GM23338 (cell line): ENCODE measurements at regions not wholly inside any gene's neighbourhood (a gene's known extent, or its start where the extent isn't known, plus 50 kb on each side); places are given as distances from the start of the nearest gene placed in this dataset.

Experiments
- ATAC-seq: fragments of 200-7000 bp; cut with Tn5 transposase; 3 replicates; pipeline ENCODE4 v1.9.1; 2020
- DNase-seq: peaks from one replicate; pipeline ENCODE4 v3.0.0-alpha.2; 2015; ENCODE audit warnings: low spot score
- H2AFZ ChIP-seq: fragments of 200-600 bp; sonication (generic); 2 replicates; pipeline ENCODE4 v1.8.0; 2016; ENCODE audit warnings: antibody characterized with exemption, mild to moderate bottlenecking, moderate library complexity
- H3F3A ChIP-seq: fragments of 200-600 bp; sonication (generic); replicated peaks from 2 replicates; pipeline ENCODE4 v1.8.0; 2017; ENCODE audit warnings: antibody characterized with exemption, mixed run types, low read depth
- H3K27ac ChIP-seq: fragments of 200-600 bp; sonication (generic); 2 replicates; pipeline ENCODE4 v1.6.1; 2016; ENCODE audit warnings: low read depth
- H3K27me3 ChIP-seq: fragments of 200-600 bp; sonication (generic); 2 replicates; pipeline ENCODE4 v1.8.0; 2016; ENCODE audit warnings: mild to moderate bottlenecking, mixed run types, moderate library complexity; ENCODE audit not compliant: insufficient read depth
- H3K36me3 ChIP-seq: fragments of 200-600 bp; sonication (generic); 2 replicates; pipeline ENCODE4 v1.8.0; 2016; ENCODE audit warnings: mild to moderate bottlenecking; ENCODE audit not compliant: insufficient read depth
- H3K4me1 ChIP-seq: fragments of 200-600 bp; sonication (generic); 2 replicates; pipeline ENCODE4 v1.8.0; 2016; ENCODE audit warnings: mild to moderate bottlenecking, moderate library complexity; ENCODE audit not compliant: insufficient read depth
- H3K4me2 ChIP-seq: fragments of 200-600 bp; sonication (generic); 2 replicates; pipeline ENCODE4 v1.7.1; 2017; ENCODE audit warnings: mixed run types
- H3K4me3 ChIP-seq: fragments of 200-600 bp; sonication (generic); 2 replicates; pipeline ENCODE4 v1.6.1; 2016; ENCODE audit warnings: mixed run types
- H3K79me2 ChIP-seq: fragments of 200-600 bp; sonication (generic); replicated peaks from 2 replicates; pipeline ENCODE4 v1.8.0; 2017; ENCODE audit warnings: mild to moderate bottlenecking; ENCODE audit not compliant: insufficient read depth
- H3K9me2 ChIP-seq: fragments of 200-600 bp; sonication (generic); 2 replicates; pipeline ENCODE4 v1.8.0; 2017; ENCODE audit not compliant: insufficient read depth
- H4K20me1 ChIP-seq: fragments of 200-600 bp; sonication (generic); replicated peaks from 2 replicates; pipeline ENCODE4 v1.8.0; 2017; ENCODE audit warnings: mild to moderate bottlenecking; ENCODE audit not compliant: insufficient read depth
- H3K27ac Mint-ChIP-seq: 2 replicates; pipeline ENCODE4 v1.8.0; 2020; ENCODE audit warnings: inconsistent platforms, mild to moderate bottlenecking, moderate library complexity, mixed read lengths
- H3K27me3 Mint-ChIP-seq: 3 replicates; pipeline ENCODE4 v1.8.0; 2022; ENCODE audit warnings: low read depth, mild to moderate bottlenecking, moderate library complexity, mixed read lengths, inconsistent platforms; ENCODE audit not compliant: insufficient read depth, poor library complexity
- H3K36me3 Mint-ChIP-seq: 3 replicates; pipeline ENCODE4 v1.8.0; 2021; ENCODE audit warnings: low read depth, mild to moderate bottlenecking, inconsistent platforms, moderate library complexity, mixed read lengths
- H3K4me1 Mint-ChIP-seq: 3 replicates; pipeline ENCODE4 v1.8.0; 2020; ENCODE audit warnings: mild to moderate bottlenecking, inconsistent platforms, mixed read lengths
- H3K4me3 Mint-ChIP-seq: 3 replicates; pipeline ENCODE4 v1.8.0; 2021; ENCODE audit warnings: moderate library complexity, mild to moderate bottlenecking, inconsistent platforms, mixed read lengths
- H3K9me3 Mint-ChIP-seq: 3 replicates; pipeline ENCODE4 v1.8.0; 2020; ENCODE audit warnings: moderate library complexity, mild to moderate bottlenecking, inconsistent platforms, mixed read lengths
- CREB1 ChIP-seq: fragments of 250-450 bp; sonication (Bioruptor Pico); IDR thresholded peaks from 2 replicates; pipeline ENCODE4 v1.5.0; 2020; ENCODE audit warnings: low read depth, mild to moderate bottlenecking, moderate library complexity
- CTCF ChIP-seq, 2 experiments: fragments of 200-600 bp in 1 of 2; sonication (generic) in 1 of 2; conservative IDR thresholded peaks; 2 replicates each; pipeline versions ENCODE4 v1.5.1 to v1.6.1; 2016 to 2017; ENCODE audit warnings: antibody characterized with exemption in 2 of 2, low read depth in 2 of 2, mild to moderate bottlenecking in 2 of 2, moderate library complexity in 1 of 2
- ETS1 ChIP-seq: IDR thresholded peaks from 2 replicates; pipeline ENCODE4 v1.6.1; 2016; ENCODE audit warnings: antibody characterized with exemption
- EZH2 ChIP-seq: fragments of 200-600 bp; sonication (generic); IDR thresholded peaks from one replicate; pipeline ENCODE4 v1.8.0; 2017; ENCODE audit warnings: antibody characterized with exemption, mild to moderate bottlenecking, low read depth; ENCODE audit not compliant: unreplicated experiment
- EZH2phosphoT487 ChIP-seq: fragments of 200-600 bp; sonication (generic); IDR thresholded peaks from one replicate; pipeline ENCODE4 v1.8.1; 2018; ENCODE audit warnings: antibody characterized with exemption; ENCODE audit not compliant: unreplicated experiment
- JUNB ChIP-seq: IDR thresholded peaks from one replicate; pipeline ENCODE4 v1.6.1; 2016; ENCODE audit warnings: antibody characterized with exemption; ENCODE audit not compliant: unreplicated experiment
- NANOG ChIP-seq: IDR thresholded peaks from 2 replicates; pipeline ENCODE4 v1.6.1; 2016; ENCODE audit warnings: antibody characterized with exemption, borderline replicate concordance
- POLR2AphosphoS5 ChIP-seq: IDR thresholded peaks from 2 replicates; pipeline ENCODE4 v1.6.1; 2016; ENCODE audit warnings: antibody characterized with exemption, low read depth
- STAT1 ChIP-seq: IDR thresholded peaks from one replicate; pipeline ENCODE4 v1.6.1; 2016; ENCODE audit warnings: antibody characterized with exemption; ENCODE audit not compliant: unreplicated experiment
- ZNF114 ChIP-seq: fragments of 250-450 bp; sonication (Bioruptor Pico); IDR thresholded peaks from 2 replicates; pipeline ENCODE4 v1.5.0; 2020; ENCODE audit warnings: mild to moderate bottlenecking, moderate library complexity
- ZNF331 ChIP-seq: fragments of 250-450 bp; sonication (Bioruptor Pico); IDR thresholded peaks from 2 replicates; pipeline ENCODE4 v1.5.0; 2020; ENCODE audit warnings: low read depth, mild to moderate bottlenecking, moderate library complexity
- TF ChIP-seq, protein P1 (sequence below): fragments of 250-450 bp; sonication (Bioruptor Pico); IDR thresholded peaks from 2 replicates; pipeline ENCODE4 v1.5.0; 2020; ENCODE audit warnings: mild to moderate bottlenecking, moderate library complexity
- TF ChIP-seq, protein P2 (sequence below): IDR thresholded peaks from one replicate; pipeline ENCODE4 v1.6.1; 2018; ENCODE audit warnings: antibody characterized with exemption; ENCODE audit not compliant: unreplicated experiment

- H3K27ac ChIP-seq, result no peak overlapping the region
- ATAC-seq (no peak), DNase-seq (no peak)
- peaks cover 8% of the 10 kb centered on the region for H3K4me1 Mint-ChIP-seq
- TF ChIP-seq CTCF (conservative IDR thresholded peaks at IDR 0.05; ENCODE audit: low read depth in 2 of 2) (no peak), POLR2AphosphoS5 (no peak), NANOG (no peak), EZH2 (no peak), JUNB (no peak), ZNF114 (CRISPR knock-in tag) (no peak), STAT1 (no peak), ETS1 (no peak), ZNF331 (no peak), EZH2phosphoT487 (no peak), CREB1 (CRISPR knock-in tag) (no peak)
- TF ChIP-seq, protein P1, sequence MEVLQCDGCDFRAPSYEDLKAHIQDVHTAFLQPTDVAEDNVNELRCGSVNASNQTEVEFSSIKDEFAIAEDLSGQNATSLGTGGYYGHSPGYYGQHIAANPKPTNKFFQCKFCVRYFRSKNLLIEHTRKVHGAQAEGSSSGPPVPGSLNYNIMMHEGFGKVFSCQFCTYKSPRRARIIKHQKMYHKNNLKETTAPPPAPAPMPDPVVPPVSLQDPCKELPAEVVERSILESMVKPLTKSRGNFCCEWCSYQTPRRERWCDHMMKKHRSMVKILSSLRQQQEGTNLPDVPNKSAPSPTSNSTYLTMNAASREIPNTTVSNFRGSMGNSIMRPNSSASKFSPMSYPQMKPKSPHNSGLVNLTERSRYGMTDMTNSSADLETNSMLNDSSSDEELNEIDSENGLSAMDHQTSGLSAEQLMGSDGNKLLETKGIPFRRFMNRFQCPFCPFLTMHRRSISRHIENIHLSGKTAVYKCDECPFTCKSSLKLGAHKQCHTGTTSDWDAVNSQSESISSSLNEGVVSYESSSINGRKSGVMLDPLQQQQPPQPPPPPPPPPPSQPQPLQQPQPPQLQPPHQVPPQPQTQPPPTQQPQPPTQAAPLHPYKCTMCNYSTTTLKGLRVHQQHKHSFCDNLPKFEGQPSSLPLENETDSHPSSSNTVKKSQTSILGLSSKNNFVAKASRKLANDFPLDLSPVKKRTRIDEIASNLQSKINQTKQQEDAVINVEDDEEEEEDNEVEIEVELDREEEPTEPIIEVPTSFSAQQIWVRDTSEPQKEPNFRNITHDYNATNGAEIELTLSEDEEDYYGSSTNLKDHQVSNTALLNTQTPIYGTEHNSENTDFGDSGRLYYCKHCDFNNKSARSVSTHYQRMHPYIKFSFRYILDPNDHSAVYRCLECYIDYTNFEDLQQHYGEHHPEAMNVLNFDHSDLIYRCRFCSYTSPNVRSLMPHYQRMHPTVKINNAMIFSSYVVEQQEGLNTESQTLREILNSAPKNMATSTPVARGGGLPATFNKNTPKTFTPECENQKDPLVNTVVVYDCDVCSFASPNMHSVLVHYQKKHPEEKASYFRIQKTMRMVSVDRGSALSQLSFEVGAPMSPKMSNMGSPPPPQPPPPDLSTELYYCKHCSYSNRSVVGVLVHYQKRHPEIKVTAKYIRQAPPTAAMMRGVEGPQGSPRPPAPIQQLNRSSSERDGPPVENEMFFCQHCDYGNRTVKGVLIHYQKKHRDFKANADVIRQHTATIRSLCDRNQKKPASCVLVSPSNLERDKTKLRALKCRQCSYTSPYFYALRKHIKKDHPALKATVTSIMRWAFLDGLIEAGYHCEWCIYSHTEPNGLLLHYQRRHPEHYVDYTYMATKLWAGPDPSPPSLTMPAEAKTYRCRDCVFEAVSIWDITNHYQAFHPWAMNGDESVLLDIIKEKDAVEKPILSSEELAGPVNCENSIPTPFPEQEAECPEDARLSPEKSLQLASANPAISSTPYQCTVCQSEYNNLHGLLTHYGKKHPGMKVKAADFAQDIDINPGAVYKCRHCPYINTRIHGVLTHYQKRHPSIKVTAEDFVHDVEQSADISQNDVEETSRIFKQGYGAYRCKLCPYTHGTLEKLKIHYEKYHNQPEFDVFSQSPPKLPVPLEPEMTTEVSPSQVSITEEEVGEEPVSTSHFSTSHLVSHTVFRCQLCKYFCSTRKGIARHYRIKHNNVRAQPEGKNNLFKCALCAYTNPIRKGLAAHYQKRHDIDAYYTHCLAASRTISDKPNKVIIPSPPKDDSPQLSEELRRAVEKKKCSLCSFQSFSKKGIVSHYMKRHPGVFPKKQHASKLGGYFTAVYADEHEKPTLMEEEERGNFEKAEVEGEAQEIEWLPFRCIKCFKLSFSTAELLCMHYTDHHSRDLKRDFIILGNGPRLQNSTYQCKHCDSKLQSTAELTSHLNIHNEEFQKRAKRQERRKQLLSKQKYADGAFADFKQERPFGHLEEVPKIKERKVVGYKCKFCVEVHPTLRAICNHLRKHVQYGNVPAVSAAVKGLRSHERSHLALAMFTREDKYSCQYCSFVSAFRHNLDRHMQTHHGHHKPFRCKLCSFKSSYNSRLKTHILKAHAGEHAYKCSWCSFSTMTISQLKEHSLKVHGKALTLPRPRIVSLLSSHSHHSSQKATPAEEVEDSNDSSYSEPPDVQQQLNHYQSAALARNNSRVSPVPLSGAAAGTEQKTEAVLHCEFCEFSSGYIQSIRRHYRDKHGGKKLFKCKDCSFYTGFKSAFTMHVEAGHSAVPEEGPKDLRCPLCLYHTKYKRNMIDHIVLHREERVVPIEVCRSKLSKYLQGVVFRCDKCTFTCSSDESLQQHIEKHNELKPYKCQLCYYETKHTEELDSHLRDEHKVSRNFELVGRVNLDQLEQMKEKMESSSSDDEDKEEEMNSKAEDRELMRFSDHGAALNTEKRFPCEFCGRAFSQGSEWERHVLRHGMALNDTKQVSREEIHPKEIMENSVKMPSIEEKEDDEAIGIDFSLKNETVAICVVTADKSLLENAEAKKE (CRISPR knock-in tag), result no peak
- TF ChIP-seq, protein P2, sequence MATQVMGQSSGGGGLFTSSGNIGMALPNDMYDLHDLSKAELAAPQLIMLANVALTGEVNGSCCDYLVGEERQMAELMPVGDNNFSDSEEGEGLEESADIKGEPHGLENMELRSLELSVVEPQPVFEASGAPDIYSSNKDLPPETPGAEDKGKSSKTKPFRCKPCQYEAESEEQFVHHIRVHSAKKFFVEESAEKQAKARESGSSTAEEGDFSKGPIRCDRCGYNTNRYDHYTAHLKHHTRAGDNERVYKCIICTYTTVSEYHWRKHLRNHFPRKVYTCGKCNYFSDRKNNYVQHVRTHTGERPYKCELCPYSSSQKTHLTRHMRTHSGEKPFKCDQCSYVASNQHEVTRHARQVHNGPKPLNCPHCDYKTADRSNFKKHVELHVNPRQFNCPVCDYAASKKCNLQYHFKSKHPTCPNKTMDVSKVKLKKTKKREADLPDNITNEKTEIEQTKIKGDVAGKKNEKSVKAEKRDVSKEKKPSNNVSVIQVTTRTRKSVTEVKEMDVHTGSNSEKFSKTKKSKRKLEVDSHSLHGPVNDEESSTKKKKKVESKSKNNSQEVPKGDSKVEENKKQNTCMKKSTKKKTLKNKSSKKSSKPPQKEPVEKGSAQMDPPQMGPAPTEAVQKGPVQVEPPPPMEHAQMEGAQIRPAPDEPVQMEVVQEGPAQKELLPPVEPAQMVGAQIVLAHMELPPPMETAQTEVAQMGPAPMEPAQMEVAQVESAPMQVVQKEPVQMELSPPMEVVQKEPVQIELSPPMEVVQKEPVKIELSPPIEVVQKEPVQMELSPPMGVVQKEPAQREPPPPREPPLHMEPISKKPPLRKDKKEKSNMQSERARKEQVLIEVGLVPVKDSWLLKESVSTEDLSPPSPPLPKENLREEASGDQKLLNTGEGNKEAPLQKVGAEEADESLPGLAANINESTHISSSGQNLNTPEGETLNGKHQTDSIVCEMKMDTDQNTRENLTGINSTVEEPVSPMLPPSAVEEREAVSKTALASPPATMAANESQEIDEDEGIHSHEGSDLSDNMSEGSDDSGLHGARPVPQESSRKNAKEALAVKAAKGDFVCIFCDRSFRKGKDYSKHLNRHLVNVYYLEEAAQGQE, result no peak
- peak overlapping the region; percentile 4; the same call in 1 of the 2 replicates for H2AFZ ChIP-seq
- H3K4me3 ChIP-seq, result no peak overlapping the region
- no peaks in the 10 kb centered on the region for H3K9me2 ChIP-seq
- H3F3A ChIP-seq, result no peaks in the 10 kb centered on the region
- 0 out of 2 replicates have a peak, but pooled peaks cover 5% of the 10 kb centered on the region for H3K4me1 ChIP-seq
- H3K27me3 ChIP-seq, result no peaks in the 10 kb centered on the region
- H3K27me3 Mint-ChIP-seq, result no peaks in the 10 kb centered on the region
- H3K27ac Mint-ChIP-seq, result no peak overlapping the region; the same call in 1 of the 2 replicates
- H3K36me3 Mint-ChIP-seq, result no peaks in the 10 kb centered on the region
- no peak overlapping the region for H3K4me3 Mint-ChIP-seq
- no peaks in the 10 kb centered on the region for H3K36me3 ChIP-seq
- H3K4me2 ChIP-seq, result no peak overlapping the region
- H4K20me1 ChIP-seq, result no peaks in the 10 kb centered on the region
- no peaks in the 10 kb centered on the region for H3K79me2 ChIP-seq
- H3K9me3 Mint-ChIP-seq, result no peaks in the 10 kb centered on the region
Observed at GRCh38 chr13:34322014-34322742, 504.2 kb downstream of the RFC3 start.
